HG02970 (cell line): ENCODE measurements at regions not wholly inside any gene's neighbourhood (a gene's known extent, or its start where the extent isn't known, plus 50 kb on each side); places are given as distances from the start of the nearest gene placed in this dataset.

Experiments used
- ATAC-seq: cut with Tn5 transposase; IDR thresholded peaks from one replicate; pipeline ENCODE4 v1.9.1; 2021; ENCODE audit warnings: mild to moderate bottlenecking, moderate library complexity, moderate number of reproducible peaks; ENCODE audit not compliant: unreplicated experiment, low FRiP score

- no peak for ATAC-seq
These were observed 530.5 kb downstream of the INSC start for GRCh38 chr11:15645201-15645600.

GRCh38 chr11:15649371-15650104, 534.8 kb downstream of the INSC start:
- ATAC-seq, result peak; percentile 14

GRCh38 chr11:15650105-15650938, 535.6 kb downstream of the INSC start:
- ATAC-seq, result peak; percentile 99

GRCh38 chr11:15651033-15651432, 536.3 kb downstream of the INSC start:
- no peak for ATAC-seq

GRCh38 chr11:15651816-15652215, 537.1 kb downstream of the INSC start:
- no peak for ATAC-seq

- ATAC-seq, result no peak
These were observed 538.5 kb downstream of the INSC start for GRCh38 chr11:15653191-15653710.

GRCh38 chr11:15654451-15654850, 539.7 kb downstream of the INSC start:
- ATAC-seq, result no peak

GRCh38 chr11:15655552-15655951, 540.8 kb downstream of the INSC start:
- ATAC-seq, result no peak

GRCh38 chr11:15657264-15657663, 542.5 kb downstream of the INSC start:
- no peak for ATAC-seq

- no peak for ATAC-seq
These were observed 545.8 kb downstream of the INSC start for GRCh38 chr11:15660496-15660895.

GRCh38 chr11:15662285-15662684, 547.6 kb downstream of the INSC start:
- ATAC-seq, result no peak

GRCh38 chr11:15663777-15664218, 549.1 kb downstream of the INSC start:
- ATAC-seq, result no peak

- ATAC-seq, result no peak
These were observed 550.7 kb downstream of the INSC start for GRCh38 chr11:15665368-15665871.

GRCh38 chr11:15667127-15667725, 552.5 kb downstream of the INSC start:
- no peak for ATAC-seq

GRCh38 chr11:15668718-15669117, 554.0 kb downstream of the INSC start:
- ATAC-seq, result no peak

- no peak for ATAC-seq
These were observed 555.9 kb downstream of the INSC start for GRCh38 chr11:15670520-15671070.

GRCh38 chr11:15671216-15671615, 556.5 kb downstream of the INSC start:
- ATAC-seq, result no peak

- no peak for ATAC-seq
These were observed 558.1 kb downstream of the INSC start for GRCh38 chr11:15672825-15673224.

- ATAC-seq, result no peak
These were observed 558.7 kb downstream of the INSC start for GRCh38 chr11:15673408-15673831.

- no peak for ATAC-seq
These were observed 560.0 kb downstream of the INSC start for GRCh38 chr11:15674756-15675155.
